Endodermal cell (in vitro differentiated cells): ENCODE measurements at regions not wholly inside any gene's neighbourhood (a gene's known extent, or its start where the extent isn't known, plus 50 kb on each side); places are given as distances from the start of the nearest gene placed in this dataset.

Source experiments
- DNase-seq: peaks from one replicate; pipeline ENCODE4 v3.0.0-alpha.2; 2017
- H3K27ac ChIP-seq: 2 replicates; pipeline ENCODE4 v1.5.1; 2013; ENCODE audit warnings: mild to moderate bottlenecking, low read depth, low read length, moderate library complexity
- H3K27me3 ChIP-seq: 2 replicates; pipeline ENCODE4 v1.6.1; 2013; ENCODE audit warnings: mild to moderate bottlenecking, low read length, moderate library complexity; ENCODE audit not compliant: insufficient read depth, control insufficient read depth, poor library complexity, severe bottlenecking
- H3K36me3 ChIP-seq: 2 replicates; pipeline ENCODE4 v1.7.0; 2013; ENCODE audit warnings: mild to moderate bottlenecking, low read length, moderate library complexity; ENCODE audit not compliant: control insufficient read depth, insufficient read depth
- H3K4me1 ChIP-seq: one replicate; pipeline ENCODE4 v1.7.0; 2013; ENCODE audit warnings: low read length; ENCODE audit not compliant: control insufficient read depth, insufficient read depth
- H3K4me3 ChIP-seq: 2 replicates; pipeline ENCODE4 v1.5.1; 2013; ENCODE audit warnings: mild to moderate bottlenecking, low read length, moderate library complexity
- H3K9ac ChIP-seq: 2 replicates; pipeline ENCODE4 v1.6.1; 2013; ENCODE audit warnings: mild to moderate bottlenecking, low read length, moderate library complexity; ENCODE audit not compliant: poor library complexity, severe bottlenecking; ENCODE audit errors: extremely low read depth
- H3K9me3 ChIP-seq: 2 replicates; pipeline ENCODE4 v1.6.1; 2013; ENCODE audit warnings: mild to moderate bottlenecking, low read length, moderate library complexity; ENCODE audit not compliant: control insufficient read depth
- H3K27ac Mint-ChIP-seq: 2 replicates; pipeline ENCODE4 v1.8.0; 2020; ENCODE audit warnings: mixed read lengths
- H3K27me3 Mint-ChIP-seq: 2 replicates; pipeline ENCODE4 v1.8.0; 2021; ENCODE audit warnings: mild to moderate bottlenecking, mixed read lengths; ENCODE audit not compliant: insufficient read depth
- H3K36me3 Mint-ChIP-seq: 2 replicates; pipeline ENCODE4 v1.8.0; 2020; ENCODE audit warnings: low read depth, mixed read lengths
- H3K4me1 Mint-ChIP-seq: 2 replicates; pipeline ENCODE4 v1.8.0; 2020; ENCODE audit warnings: mixed read lengths
- H3K4me3 Mint-ChIP-seq: 2 replicates; pipeline ENCODE4 v1.8.0; 2020; ENCODE audit warnings: mild to moderate bottlenecking, moderate library complexity, mixed read lengths
- H3K9me3 Mint-ChIP-seq: 2 replicates; pipeline ENCODE4 v1.8.0; 2020; ENCODE audit warnings: mild to moderate bottlenecking, mixed read lengths
- WGBS, 2 experiments: methylation state at CpG; one replicate each; pipeline versions ENCODE4 v1.1.5 to v1.1.7; 2013; ENCODE audit warnings: missing lambda C conversion rate in 2 of 2, mixed read lengths in 1 of 2; ENCODE audit not compliant: insufficient coverage in 1 of 2, insufficient read length in 1 of 2; 5-methylcytosine and 5-hydroxymethylcytosine counted together
- TF ChIP-seq, protein P1 (sequence below): fragments of 200-600 bp; sonication (generic); conservative IDR thresholded peaks from 2 replicates; pipeline ENCODE4 v1.5.0; 2021; ENCODE audit warnings: antibody characterized with exemption, mild to moderate bottlenecking

DNA sequence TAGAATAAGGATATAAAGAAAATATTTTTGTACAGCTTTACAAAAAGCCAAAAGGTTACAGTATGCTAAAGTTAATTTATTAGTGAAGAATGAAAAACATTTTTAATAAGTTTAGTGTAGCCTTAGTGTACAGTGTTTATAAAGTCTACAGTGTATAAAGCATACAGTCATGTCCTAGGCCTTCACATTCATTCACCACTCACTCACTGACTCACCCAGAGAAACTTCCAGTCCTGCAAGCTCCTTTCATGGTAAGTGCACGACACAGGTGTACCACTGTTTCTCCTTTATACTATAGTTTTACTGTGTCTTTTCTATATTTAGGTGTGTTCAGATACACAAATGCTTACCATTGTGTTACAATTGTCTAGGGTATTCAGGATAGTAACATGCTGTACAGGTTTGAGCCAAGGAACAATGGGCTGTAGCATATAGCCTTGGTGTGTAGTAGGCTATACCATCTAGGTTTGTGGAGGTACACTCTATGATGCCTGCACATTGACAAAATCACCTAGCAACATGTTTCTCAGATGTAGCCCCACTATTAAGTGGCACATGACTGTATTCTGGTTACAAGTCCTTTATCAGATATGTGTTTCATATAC lies 197.1 kb upstream of the KBTBD8 start:
- H3K4me3 Mint-ChIP-seq, result no peak overlapping the region
- H3K9me3 ChIP-seq, result peaks cover 9% of the 10 kb centered on the region
- peaks cover 19% of the 10 kb centered on the region for H3K4me1 Mint-ChIP-seq
- H3K27ac ChIP-seq, result no peak overlapping the region
- H3K27ac Mint-ChIP-seq, result no peak overlapping the region
- no peak overlapping the region for H3K9ac ChIP-seq
- peaks cover 3% of the 10 kb centered on the region for H3K4me1 ChIP-seq
- peaks cover 4% of the 10 kb centered on the region for H3K27me3 Mint-ChIP-seq
- H3K27me3 ChIP-seq, result no peaks in the 10 kb centered on the region
- no peaks in the 10 kb centered on the region for H3K36me3 ChIP-seq
- no peak for DNase-seq
- peaks cover 7% of the 10 kb centered on the region for H3K9me3 Mint-ChIP-seq
- 85% methylated on average over 1 of the region's 1 CpG; no CpG with 5 or more reads in 1 of the 2 experiments for WGBS, 2 experiments
- no peak overlapping the region for H3K4me3 ChIP-seq
- TF ChIP-seq, protein P1, sequence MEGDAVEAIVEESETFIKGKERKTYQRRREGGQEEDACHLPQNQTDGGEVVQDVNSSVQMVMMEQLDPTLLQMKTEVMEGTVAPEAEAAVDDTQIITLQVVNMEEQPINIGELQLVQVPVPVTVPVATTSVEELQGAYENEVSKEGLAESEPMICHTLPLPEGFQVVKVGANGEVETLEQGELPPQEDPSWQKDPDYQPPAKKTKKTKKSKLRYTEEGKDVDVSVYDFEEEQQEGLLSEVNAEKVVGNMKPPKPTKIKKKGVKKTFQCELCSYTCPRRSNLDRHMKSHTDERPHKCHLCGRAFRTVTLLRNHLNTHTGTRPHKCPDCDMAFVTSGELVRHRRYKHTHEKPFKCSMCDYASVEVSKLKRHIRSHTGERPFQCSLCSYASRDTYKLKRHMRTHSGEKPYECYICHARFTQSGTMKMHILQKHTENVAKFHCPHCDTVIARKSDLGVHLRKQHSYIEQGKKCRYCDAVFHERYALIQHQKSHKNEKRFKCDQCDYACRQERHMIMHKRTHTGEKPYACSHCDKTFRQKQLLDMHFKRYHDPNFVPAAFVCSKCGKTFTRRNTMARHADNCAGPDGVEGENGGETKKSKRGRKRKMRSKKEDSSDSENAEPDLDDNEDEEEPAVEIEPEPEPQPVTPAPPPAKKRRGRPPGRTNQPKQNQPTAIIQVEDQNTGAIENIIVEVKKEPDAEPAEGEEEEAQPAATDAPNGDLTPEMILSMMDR, result no peak
- no peaks in the 10 kb centered on the region for H3K36me3 Mint-ChIP-seq

DNA sequence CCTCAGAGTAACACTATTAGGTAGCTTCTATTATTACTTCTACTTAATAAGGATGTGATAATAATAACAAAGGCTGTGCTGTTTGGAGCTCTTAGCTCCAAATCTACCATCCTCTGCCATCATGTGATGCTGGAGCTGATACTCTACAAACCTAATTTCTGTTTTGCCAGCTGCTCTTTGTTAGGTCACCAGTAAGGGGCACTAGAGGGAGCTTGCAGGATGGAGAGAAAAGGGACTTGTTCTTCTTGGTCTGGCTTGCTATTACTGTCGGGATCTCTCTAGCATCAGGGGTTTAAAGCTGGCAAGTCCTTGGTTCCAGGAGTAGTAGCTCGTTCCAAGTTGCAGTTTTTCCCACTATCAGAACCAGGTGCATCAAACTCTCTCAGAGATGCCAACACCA lies 194.9 kb upstream of the KBTBD8 start:
- 64 to 65% methylated on average over 2 of the region's 2 CpGs for WGBS, 2 experiments
- Mint-ChIP-seq H3K4me3 (no peak overlapping the region), H3K36me3 (no peaks in the 10 kb centered on the region), H3K27me3 (peaks cover 4% of the 10 kb centered on the region), H3K9me3 (no peaks in the 10 kb centered on the region), H3K4me1 (peaks cover 18% of the 10 kb centered on the region), H3K27ac (no peak overlapping the region)
- H3K4me1 ChIP-seq, result no peaks in the 10 kb centered on the region
- no peak overlapping the region for H3K4me3 ChIP-seq
- H3K9ac ChIP-seq, result no peak overlapping the region
- DNase-seq, result peak; percentile 69
- no peaks in the 10 kb centered on the region for H3K36me3 ChIP-seq
- H3K27ac ChIP-seq, result no peak overlapping the region
- TF ChIP-seq, protein P1, result peak; percentile 80
- no peaks in the 10 kb centered on the region for H3K9me3 ChIP-seq
- H3K27me3 ChIP-seq, result no peaks in the 10 kb centered on the region

DNA sequence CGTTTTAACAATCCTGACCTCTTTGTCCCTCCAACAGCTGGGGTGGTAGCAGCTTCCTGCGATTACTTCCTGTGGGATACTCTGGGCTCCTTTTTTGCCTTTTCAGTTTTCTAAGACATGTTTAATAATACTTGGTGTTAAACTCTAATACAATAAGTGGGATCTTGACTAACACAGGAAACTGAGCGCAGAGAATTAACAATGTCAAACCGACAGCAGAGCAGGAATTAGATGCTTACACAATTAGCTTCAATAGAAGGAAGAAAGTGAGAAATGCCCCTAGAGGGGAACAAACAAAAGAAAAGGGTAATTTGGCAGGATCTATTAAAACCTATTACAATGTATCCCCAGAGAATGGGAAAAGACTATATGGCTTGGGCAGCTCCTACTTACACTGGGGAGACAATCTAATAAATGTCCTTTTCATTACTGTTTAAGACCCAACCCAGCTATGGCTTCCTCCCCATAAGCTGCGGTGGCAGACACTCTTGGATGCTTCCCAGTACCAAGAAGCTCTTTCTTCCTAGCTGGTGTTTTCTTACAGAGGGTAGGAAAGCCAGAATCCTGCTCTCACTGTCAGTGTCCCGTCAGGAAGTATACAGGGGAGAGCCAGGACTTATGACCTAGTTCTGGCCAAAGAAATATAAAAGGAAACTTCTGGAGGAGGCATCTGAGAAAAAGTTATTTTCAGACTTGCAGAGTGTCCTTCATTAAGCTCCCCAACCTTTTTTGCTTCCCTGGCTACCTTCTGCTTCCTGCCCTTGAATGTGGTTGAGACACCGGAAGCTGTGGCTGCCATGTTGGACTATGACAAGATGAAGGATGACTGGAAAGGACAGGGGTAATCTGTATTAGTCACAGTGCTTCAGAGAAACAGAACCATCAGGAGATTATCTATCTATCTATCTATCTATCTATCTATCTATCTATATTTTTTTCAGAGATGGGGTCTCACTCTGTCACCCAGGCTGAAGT lies 194.1 kb upstream of the KBTBD8 start:
- no peaks in the 10 kb centered on the region for H3K27me3 ChIP-seq
- TF ChIP-seq, protein P1, result no peak
- Mint-ChIP-seq H3K27me3 (peaks cover 4% of the 10 kb centered on the region), H3K36me3 (no peaks in the 10 kb centered on the region), H3K4me3 (no peak overlapping the region), H3K9me3 (no peaks in the 10 kb centered on the region), H3K27ac (no peak overlapping the region), H3K4me1 (peaks cover 21% of the 10 kb centered on the region)
- WGBS, 2 experiments, result 74 to 84% methylated on average over 4 to 7 of the region's 7 CpGs
- H3K4me1 ChIP-seq, result peaks cover 3% of the 10 kb centered on the region
- no peaks in the 10 kb centered on the region for H3K36me3 ChIP-seq
- H3K9ac ChIP-seq, result no peak overlapping the region
- DNase-seq, result no peak
- H3K27ac ChIP-seq, result peak overlapping the region; percentile 19
- H3K4me3 ChIP-seq, result no peak overlapping the region
- H3K9me3 ChIP-seq, result no peaks in the 10 kb centered on the region
